ENCODE measurements at regions not wholly inside any gene's neighbourhood (a gene's known extent, or its start where the extent isn't known, plus 50 kb on each side); places are given as distances from the start of the nearest gene placed in this dataset.
"Not testable (repeated sequence)": the region's sequence is repeated elsewhere in the genome, so short reads cannot be mapped to it uniquely, and the experiment has no call there.

GRCh38 chr20:60172346-60172984 is 214.2 kb downstream of the CDH26 start:
- no peak for DNase-seq

- no peak for DNase-seq
These were observed 218.9 kb downstream of the CDH26 start for GRCh38 chr20:60177080-60177479.

GRCh38 chr20:60180986-60181385 is 222.8 kb downstream of the CDH26 start:
- DNase-seq = no peak

- DNase-seq = no peak
These were observed 228.2 kb downstream of the CDH26 start for GRCh38 chr20:60186412-60186811.

- DNase-seq = no peak
These were observed 229.5 kb downstream of the CDH26 start for GRCh38 chr20:60187683-60188082.

- no peak for DNase-seq
These were observed 232.8 kb downstream of the CDH26 start for GRCh38 chr20:60191014-60191413.

GRCh38 chr20:60192326-60192725 is 234.1 kb downstream of the CDH26 start:
- no peak for DNase-seq

GRCh38 chr20:60199132-60199531 is 240.9 kb downstream of the CDH26 start:
- not testable (repeated sequence) for DNase-seq

- DNase-seq = no peak
These were observed 241.6 kb downstream of the CDH26 start for GRCh38 chr20:60199866-60200265.

GRCh38 chr20:60200305-60200918 is 242.2 kb downstream of the CDH26 start:
- DNase-seq = no peak

DNA sequence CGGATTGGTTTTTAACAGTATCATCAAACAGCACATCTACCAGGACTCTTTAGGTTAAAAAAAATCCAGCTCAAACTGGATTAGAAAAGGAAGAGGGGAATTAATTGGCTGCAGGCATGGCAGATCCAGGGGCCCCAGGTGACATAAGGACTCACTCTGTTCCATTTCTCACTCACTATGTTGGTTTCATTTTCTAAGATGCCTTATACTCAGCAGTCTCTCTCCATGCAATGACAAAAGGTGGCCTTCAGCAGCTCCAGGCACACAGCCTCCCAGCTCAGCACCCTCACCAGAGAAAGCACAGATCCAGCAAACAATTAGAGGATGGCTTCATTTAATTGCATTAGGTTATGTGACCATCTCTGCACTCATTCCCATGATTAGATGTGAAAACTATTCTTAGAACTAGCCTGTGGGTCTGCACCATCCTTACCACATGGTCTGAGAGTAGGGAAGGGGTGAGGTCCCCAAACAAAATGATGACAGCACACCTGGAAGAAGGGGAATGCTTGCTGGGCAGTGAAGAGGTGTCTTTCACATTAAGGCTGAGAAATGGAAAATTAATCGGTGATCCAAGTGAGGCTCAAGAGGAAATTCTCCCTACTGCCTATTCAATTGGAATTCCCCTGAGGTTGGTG is 243.1 kb downstream of the CDH26 start:
- no peak for DNase-seq

- no peak for DNase-seq
These were observed 243.8 kb downstream of the CDH26 start for GRCh38 chr20:60202046-60202445.

DNA sequence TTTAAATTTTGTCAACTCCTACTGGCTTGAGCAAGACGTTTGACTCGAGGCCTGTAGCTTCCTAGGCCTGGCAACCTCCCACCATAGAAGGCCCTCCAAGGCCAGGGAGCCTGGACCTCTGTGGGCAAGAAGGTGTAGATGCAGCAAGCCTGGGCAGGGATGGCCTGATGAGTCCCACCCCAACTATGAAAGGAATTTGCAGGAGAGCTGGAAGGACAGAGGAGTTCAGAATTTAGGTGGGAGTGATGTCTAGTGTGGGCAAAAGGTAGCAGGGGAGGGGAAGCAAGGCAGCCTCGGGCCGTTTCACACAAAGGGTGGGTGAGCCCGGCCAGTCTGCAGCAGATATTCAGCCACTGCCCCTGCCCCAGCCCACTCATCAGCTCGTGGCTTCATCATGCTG is 245.2 kb downstream of the CDH26 start:
- DNase-seq = no peak

GRCh38 chr20:60204601-60205000 is 246.4 kb downstream of the CDH26 start:
- no peak for DNase-seq

DNA sequence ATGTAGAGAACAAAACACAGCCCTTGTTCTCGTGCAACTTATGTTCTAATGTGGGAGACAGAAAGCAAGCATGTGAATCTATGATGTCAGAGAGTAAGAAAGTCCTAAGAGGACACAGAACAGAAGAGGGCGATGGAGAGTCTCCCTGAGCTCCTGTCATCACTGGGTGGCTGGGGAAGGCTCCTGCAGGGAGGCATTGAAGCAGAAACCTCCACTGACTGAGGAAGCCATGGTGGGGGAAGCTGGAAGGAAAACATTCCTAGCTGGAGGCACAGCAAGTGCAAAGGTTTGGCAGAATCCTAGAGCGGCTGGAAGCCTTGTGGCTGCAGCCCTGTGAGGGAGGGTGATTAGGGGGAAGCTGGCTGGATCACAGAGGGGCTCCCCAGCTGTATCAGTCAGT is 248.0 kb downstream of the CDH26 start:
- no peak for DNase-seq

GRCh38 chr20:60209048-60209447 is 250.8 kb downstream of the CDH26 start:
- DNase-seq = no peak

- peak; percentile 50 for DNase-seq
These were observed 252.8 kb downstream of the CDH26 start for GRCh38 chr20:60210779-60211617.

DNA sequence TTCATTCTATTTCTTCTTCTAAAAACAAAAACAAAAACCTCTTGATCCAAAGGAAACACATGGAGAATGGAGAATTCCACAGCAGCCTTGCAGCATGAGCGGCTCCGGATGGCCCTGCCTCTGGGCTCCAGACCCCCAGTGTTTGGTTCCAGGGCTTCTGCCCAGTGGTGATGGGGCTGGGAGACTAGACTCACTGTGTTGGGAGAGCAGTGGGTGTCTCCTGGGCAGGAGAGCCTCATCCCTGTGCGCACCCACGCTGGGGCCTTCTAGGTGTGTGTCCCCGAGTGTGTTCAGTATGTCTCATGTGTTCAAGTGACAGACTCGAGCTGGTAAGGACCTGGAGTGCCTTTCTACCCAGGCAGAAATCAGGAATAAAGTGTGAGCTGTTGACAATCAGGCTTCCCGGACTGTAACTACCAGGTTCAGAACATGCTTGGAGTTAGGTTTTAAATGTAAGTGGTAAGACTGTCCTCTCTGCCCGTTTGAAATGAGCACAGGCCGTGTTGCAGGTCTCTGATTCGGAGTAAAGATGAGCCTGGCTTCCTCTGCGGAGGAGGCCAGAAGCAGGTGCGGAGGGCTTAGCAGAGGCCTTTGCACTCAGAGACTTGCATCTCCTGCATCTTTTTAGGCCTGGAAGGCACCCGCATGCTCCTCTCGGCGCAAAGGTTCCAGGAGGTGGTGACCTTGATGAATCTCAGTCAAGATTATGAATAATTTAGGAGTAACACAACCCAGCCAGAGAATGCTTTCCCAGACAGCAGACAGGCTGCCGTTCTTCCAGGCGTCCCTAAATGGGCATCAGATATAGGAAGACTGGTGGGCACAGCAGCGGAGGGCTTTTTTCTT is 253.6 kb downstream of the CDH26 start:
- DNase-seq = no peak

DNA sequence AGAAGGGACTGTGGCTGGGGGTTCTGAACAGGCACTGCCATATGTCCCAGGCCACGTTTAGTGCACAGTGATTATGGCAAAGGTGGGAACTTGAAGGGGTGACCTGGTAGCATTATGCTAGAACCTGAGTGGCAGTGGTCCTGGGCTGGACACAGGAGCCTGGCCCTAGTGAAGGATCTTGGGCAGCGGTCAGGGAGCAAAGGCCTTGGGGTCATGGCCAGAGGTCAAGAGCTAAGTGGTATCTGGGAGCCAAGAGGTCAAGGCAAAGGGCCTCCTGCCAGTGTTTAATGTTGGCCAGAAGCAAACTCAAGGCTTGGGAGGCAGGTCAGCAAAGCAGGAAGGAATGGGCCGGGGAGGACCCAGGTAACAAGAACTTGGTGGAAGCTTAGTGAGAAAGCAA is 254.5 kb downstream of the CDH26 start:
- DNase-seq = no peak

DNA sequence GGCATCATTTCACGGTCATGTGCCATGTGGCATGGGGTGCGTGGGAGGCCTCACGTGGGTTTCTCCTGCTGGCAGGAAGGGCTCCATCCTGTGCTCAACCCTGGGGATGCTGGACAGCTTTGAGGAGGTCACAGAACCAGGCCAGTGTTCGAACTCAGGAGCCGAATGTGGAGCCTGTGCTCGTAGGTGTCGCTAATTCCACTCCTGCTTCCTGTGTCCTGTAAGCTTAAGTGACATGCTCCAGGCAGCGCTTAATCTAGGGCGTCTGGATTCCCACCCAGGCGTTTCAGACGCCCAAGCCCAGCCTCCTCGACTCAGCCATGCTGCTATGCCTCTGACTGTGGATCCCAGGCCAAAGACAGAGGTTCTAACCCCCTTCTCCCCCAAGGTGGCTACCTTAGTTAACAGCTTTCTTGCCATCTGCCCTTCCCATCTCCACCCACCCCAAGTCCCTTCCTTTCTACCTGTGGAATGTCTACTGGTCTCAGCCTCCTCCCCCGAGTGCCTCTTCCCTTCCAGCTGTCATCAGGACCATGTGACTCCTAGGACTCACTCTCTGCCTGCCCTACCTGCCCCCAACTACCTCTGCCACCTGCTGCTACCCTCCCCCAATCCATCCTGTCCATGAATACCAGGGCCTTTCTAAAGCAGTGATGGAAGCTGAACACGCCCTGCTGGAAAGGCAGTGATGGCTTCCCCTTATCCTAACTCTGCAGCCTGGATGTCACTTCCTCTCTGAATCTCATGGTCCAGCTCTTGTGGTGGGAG is 255.1 kb downstream of the CDH26 start:
- DNase-seq = no peak

GRCh38 chr20:60214901-60215815 is 256.9 kb downstream of the CDH26 start:
- DNase-seq = no peak

All from DMS79 treated with DMSO at 0.1 percent for 48 hours (cell line).